ENCODE measurements at regions not wholly inside any gene's neighbourhood (a gene's known extent, or its start where the extent isn't known, plus 50 kb on each side); places are given as distances from the start of the nearest gene placed in this dataset.

GRCh38 chr5:30890377-30890776, 303.1 kb upstream of the CDH6 start:
- Histone ChIP-seq H3K23me2 (ENCODE audit: insufficient read length, low read depth, low read length, poor library complexity, severe bottlenecking) (no peaks in the 10 kb centered on the region), H3T11ph (ENCODE audit: low read length) (no peak overlapping the region), H4K91ac (ENCODE audit: insufficient read length, low read depth, low read length) (no peak overlapping the region), H3K14ac (ENCODE audit: insufficient read depth, low read length) (no peak overlapping the region), H2BK12ac (ENCODE audit: insufficient read length, low read depth, low read length) (no peak overlapping the region), H3K79me2 (ENCODE audit: insufficient read depth, low read length) (no peaks in the 10 kb centered on the region), H3K56ac (ENCODE audit: insufficient read length, low read depth, low read length) (no peak overlapping the region), H2BK120ac (ENCODE audit: low read depth, low read length, poor library complexity, severe bottlenecking) (no peak overlapping the region), H3K27me3 (ENCODE audit: insufficient read depth, low read length) (no peaks in the 10 kb centered on the region), H4K20me1 (ENCODE audit: control insufficient read depth, insufficient read depth, insufficient read length) (no peaks in the 10 kb centered on the region), H4K5ac (ENCODE audit: insufficient read length, low read depth, low read length) (no peak overlapping the region), H3K4me2 (ENCODE audit: insufficient read depth, insufficient read length, low read length) (no peak overlapping the region), H3K27ac (ENCODE audit: insufficient read length, low read depth, low read length) (no peak overlapping the region), H2AK5ac (ENCODE audit: insufficient read length, low read length) (no peak overlapping the region), H3K9ac (ENCODE audit: extremely low read depth, insufficient read length, low read length) (no peak overlapping the region), H3K9me3 (ENCODE audit: control insufficient read depth, low read depth, low read length) (no peaks in the 10 kb centered on the region), H4K8ac (replicated peaks; ENCODE audit: insufficient read length, low read depth, low read length) (no peak overlapping the region), H2BK5ac (ENCODE audit: insufficient read length, low read length) (no peak overlapping the region), H3K4ac (ENCODE audit: low read depth, low read length) (no peak overlapping the region), H3K79me1 (ENCODE audit: insufficient read depth, low read depth, low read length, poor library complexity, severe bottlenecking) (no peaks in the 10 kb centered on the region), H2BK15ac (ENCODE audit: low read depth, low read length) (no peak overlapping the region), H3K4me1 (ENCODE audit: insufficient read depth, low read length) (no peaks in the 10 kb centered on the region), H2AFZ (ENCODE audit: low read length) (no peak overlapping the region), H2BK20ac (ENCODE audit: low read depth, low read length, poor library complexity, severe bottlenecking) (no peak overlapping the region), H3K23ac (ENCODE audit: insufficient read length, low read depth, low read length) (no peak overlapping the region), H3K18ac (ENCODE audit: insufficient read length, low read depth, low read length) (no peak overlapping the region)
- H3K9me3 Mint-ChIP-seq, result no peaks in the 10 kb centered on the region
- H3K4me1 Mint-ChIP-seq, result no peaks in the 10 kb centered on the region
- no peak overlapping the region for H3K4me3 Mint-ChIP-seq
- no CpG with 5 or more reads among the region's 2 CpGs for WGBS (ENCODE audit: extremely low coverage, insufficient read length, low lambda C conversion rate)
- H3K27ac Mint-ChIP-seq, result no peak overlapping the region
- TF ChIP-seq CTCF (conservative IDR thresholded peaks at IDR 0.05), result no peak
- H3K27me3 Mint-ChIP-seq (ENCODE audit: low read depth), result peaks cover 2% of the 10 kb centered on the region; the same call in 1 of the 2 replicates
- DNase-seq, result no peak
- no peaks in the 10 kb centered on the region for H3K36me3 Mint-ChIP-seq (ENCODE audit: insufficient read depth in 1 of 3, low read depth in 3 of 3)

Measured in H9 (cell line).